ENCODE measurements at regions not wholly inside any gene's neighbourhood (a gene's known extent, or its start where the extent isn't known, plus 50 kb on each side); places are given as distances from the start of the nearest gene placed in this dataset.

DNA sequence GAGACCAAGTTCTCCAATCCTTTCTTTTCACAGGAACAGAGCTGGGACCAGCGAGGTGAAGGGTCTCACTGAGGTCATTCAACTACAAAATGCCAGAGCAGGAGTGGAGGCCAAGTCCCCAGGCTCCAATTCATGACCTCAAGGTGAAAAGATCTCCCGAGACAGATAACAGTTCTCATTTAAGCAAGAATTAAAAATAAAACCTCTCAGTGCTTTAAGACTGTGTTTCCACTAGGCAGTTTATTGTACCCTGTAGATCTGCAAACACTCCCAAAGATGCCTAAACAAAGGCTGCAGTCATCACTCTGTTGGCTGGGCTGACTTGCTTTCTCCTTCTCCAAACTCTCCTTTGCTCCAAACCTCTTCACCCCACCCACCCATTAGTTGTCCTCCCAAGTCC lies 74.8 kb upstream of the CXCL12 start:
- TF ChIP-seq EZH2phosphoT487 (IDR thresholded peaks at IDR 0.05; ENCODE audit: borderline replicate concordance) (no peak), TCF7L2 (IDR thresholded peaks at IDR 0.05; ENCODE audit: borderline replicate concordance, extremely low read depth, insufficient read depth, insufficient read length) (no peak), CBX3 (IDR thresholded peaks at IDR 0.05; ENCODE audit: low read depth) (no peak), EZH2 (IDR thresholded peaks at IDR 0.05) (no peak), POLR2A (IDR thresholded peaks at IDR 0.05; ENCODE audit: borderline replicate concordance, extremely low read depth, insufficient read depth, insufficient read length) (no peak)
- TF ChIP-seq, protein P1, sequence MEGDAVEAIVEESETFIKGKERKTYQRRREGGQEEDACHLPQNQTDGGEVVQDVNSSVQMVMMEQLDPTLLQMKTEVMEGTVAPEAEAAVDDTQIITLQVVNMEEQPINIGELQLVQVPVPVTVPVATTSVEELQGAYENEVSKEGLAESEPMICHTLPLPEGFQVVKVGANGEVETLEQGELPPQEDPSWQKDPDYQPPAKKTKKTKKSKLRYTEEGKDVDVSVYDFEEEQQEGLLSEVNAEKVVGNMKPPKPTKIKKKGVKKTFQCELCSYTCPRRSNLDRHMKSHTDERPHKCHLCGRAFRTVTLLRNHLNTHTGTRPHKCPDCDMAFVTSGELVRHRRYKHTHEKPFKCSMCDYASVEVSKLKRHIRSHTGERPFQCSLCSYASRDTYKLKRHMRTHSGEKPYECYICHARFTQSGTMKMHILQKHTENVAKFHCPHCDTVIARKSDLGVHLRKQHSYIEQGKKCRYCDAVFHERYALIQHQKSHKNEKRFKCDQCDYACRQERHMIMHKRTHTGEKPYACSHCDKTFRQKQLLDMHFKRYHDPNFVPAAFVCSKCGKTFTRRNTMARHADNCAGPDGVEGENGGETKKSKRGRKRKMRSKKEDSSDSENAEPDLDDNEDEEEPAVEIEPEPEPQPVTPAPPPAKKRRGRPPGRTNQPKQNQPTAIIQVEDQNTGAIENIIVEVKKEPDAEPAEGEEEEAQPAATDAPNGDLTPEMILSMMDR (IDR thresholded peaks at IDR 0.05 in 2 of 3, conservative IDR thresholded peaks at IDR 0.05 in 1 of 3; ENCODE audit: borderline replicate concordance in 1 of 3, insufficient read depth in 1 of 3, low read depth in 2 of 3, low read length in 2 of 3) = no peak

Data from HCT116 (cell line).